HepG2 (cell line): ENCODE measurements at regions not wholly inside any gene's neighbourhood (a gene's known extent, or its start where the extent isn't known, plus 50 kb on each side); places are given as distances from the start of the nearest gene placed in this dataset.

Experiments used
- ATAC-seq: fragments of 200-7000 bp; cut with Tn5 transposase; 3 replicates; pipeline ENCODE4 v1.9.1; 2020; ENCODE audit warnings: mild to moderate bottlenecking, moderate library complexity
- BruUV-seq: library from RNA; stranded (reverse); fragments of 400-500 nt; replicated peaks from 2 replicates; lab custom pipeline; 2021; lab: Mats Ljungman, UMichigan
- CTCF ChIA-PET: fragments of 300-600 bp; formaldehyde crosslinking; extraction: SDS; loops from one replicate; lab custom pipeline; 2021; ENCODE audit warnings: low total read pairs, inconsistent platforms, low intra/inter-chr PET ratio; lab: Yijun Ruan, JAX
- POLR2A ChIA-PET: fragments of 350-600 bp; sonication (Branson Sonifier 250); formaldehyde crosslinking; loops from one replicate; lab custom pipeline; 2020; ENCODE audit warnings: antibody characterized with exemption, inconsistent platforms; lab: Yijun Ruan, JAX
- DNase-seq: peaks from one replicate; pipeline ENCODE4 v3.0.0-alpha.2; 2015; ENCODE audit warnings: low spot score
- FAIRE-seq: peaks from 3 replicates; lab custom pipeline; 2011; peaks lifted over from hg19 to GRCh38; lab: Jason Lieb, UNC
- H2AFZ ChIP-seq: one replicate; pipeline ENCODE4 v1.6.1; 2011; ENCODE audit warnings: low read length, inconsistent platforms
- H3K27ac ChIP-seq: fragments of 300-600 bp; 3 replicates; pipeline ENCODE4 v1.8.0; 2011; ENCODE audit warnings: mixed run types, mild to moderate bottlenecking, mixed read lengths, low read length, inconsistent platforms; ENCODE audit not compliant: insufficient read depth; ENCODE audit errors: extremely low read length
- H3K27me3 ChIP-seq, 2 experiments: fragments of 200-600 bp in 1 of 2; 2 replicates in 1 of 2; 3 replicates in 1 of 2; pipeline versions ENCODE4 v1.6.0 to v1.8.0; 2011; ENCODE audit warnings: low read length in 2 of 2, mild to moderate bottlenecking in 2 of 2, moderate library complexity in 2 of 2, inconsistent platforms in 1 of 2; ENCODE audit not compliant: insufficient read depth in 2 of 2, control insufficient read depth in 1 of 2
- H3K36me3 ChIP-seq, 2 experiments: fragments of 200-600 bp in 1 of 2; replicated peaks in 1 of 2; 2 replicates in 1 of 2; 3 replicates in 1 of 2; pipeline versions ENCODE4 v1.5.1 to v1.8.0; 2011; ENCODE audit warnings: low read length in 2 of 2, inconsistent platforms in 1 of 2; ENCODE audit not compliant: insufficient read depth in 2 of 2, control insufficient read depth in 1 of 2
- H3K4me1 ChIP-seq: 2 replicates; pipeline ENCODE4 v1.5.1; 2012; ENCODE audit warnings: low read length, inconsistent platforms; ENCODE audit not compliant: insufficient read depth
- H3K4me2 ChIP-seq: 2 replicates; pipeline ENCODE4 v1.6.0; 2011; ENCODE audit warnings: low read depth, low read length, inconsistent platforms
- H3K4me3 ChIP-seq, 3 experiments: fragments of 200-600 bp in 1 of 3; sonication (generic), shearing (Covaris generic) in 1 of 3; replicated peaks in 1 of 3; 2 replicates each; pipeline ENCODE4 v1.5.1; 2011 to 2016; ENCODE audit warnings: low read length in 3 of 3, inconsistent platforms in 2 of 3, low read depth in 2 of 3, mild to moderate bottlenecking in 2 of 3, control low read depth in 1 of 3, mixed read lengths in 1 of 3; ENCODE audit not compliant: insufficient read depth in 1 of 3
- H3K79me2 ChIP-seq: one replicate; pipeline ENCODE4 v1.6.1; 2011; ENCODE audit warnings: low read length, inconsistent platforms; ENCODE audit not compliant: insufficient read depth
- H3K9ac ChIP-seq: 2 replicates; pipeline ENCODE4 v1.6.0; 2011; ENCODE audit warnings: mild to moderate bottlenecking, low read depth, low read length, inconsistent platforms; ENCODE audit not compliant: insufficient read depth
- H3K9me3 ChIP-seq: 2 replicates; pipeline ENCODE4 v1.5.1; 2012; ENCODE audit warnings: mild to moderate bottlenecking, low read length
- H4K20me1 ChIP-seq: 2 replicates; pipeline ENCODE4 v1.6.0; 2011; ENCODE audit warnings: inconsistent platforms, mild to moderate bottlenecking, low read length, moderate library complexity; ENCODE audit not compliant: insufficient read depth
- GATA4 ChIP-seq: sonication (generic); IDR thresholded peaks from 2 replicates; pipeline ENCODE4 v1.6.1; 2016; ENCODE audit warnings: antibody characterized with exemption, low read depth, borderline replicate concordance
- KDM1A ChIP-seq: IDR thresholded peaks from 2 replicates; pipeline ENCODE4 v1.6.1; 2016; ENCODE audit warnings: missing compliant biosample characterization
- KDM5A ChIP-seq: fragments of 200-600 bp; sonication (generic); IDR thresholded peaks from 2 replicates; pipeline ENCODE4 v1.7.0; 2018; ENCODE audit warnings: antibody characterized with exemption, mild to moderate bottlenecking, low read length, borderline replicate concordance
- MAFF ChIP-seq: IDR thresholded peaks from 2 replicates; pipeline ENCODE4 v1.6.1; 2011; ENCODE audit warnings: low read depth, low read length, improper control_type of control experiment
- MAFK ChIP-seq, 2 experiments: IDR thresholded peaks in 1 of 2; conservative IDR thresholded peaks in 1 of 2; 2 replicates each; pipeline ENCODE4 v1.6.1; 2011; ENCODE audit warnings: improper control_type of control experiment in 2 of 2, low read length in 2 of 2
- NFYC ChIP-seq: IDR thresholded peaks from 2 replicates; pipeline ENCODE4 v1.6.1; 2016; ENCODE audit warnings: missing genetic modification reagents, missing compliant biosample characterization
- TARDBP ChIP-seq: sonication (generic); formaldehyde crosslinking; IDR thresholded peaks from 2 replicates; pipeline ENCODE4 v1.8.0; 2022; ENCODE audit warnings: mild to moderate bottlenecking, missing genetic modification reagents
- ZFP1 ChIP-seq: IDR thresholded peaks from 2 replicates; pipeline ENCODE4 v1.6.1; 2016
- ZNF333 ChIP-seq: sonication (generic); formaldehyde crosslinking; IDR thresholded peaks from 2 replicates; pipeline ENCODE4 v1.4.0; 2020; ENCODE audit warnings: mild to moderate bottlenecking, missing genetic modification reagents, borderline replicate concordance
- ZNF549 ChIP-seq: sonication (generic); formaldehyde crosslinking; IDR thresholded peaks from 2 replicates; pipeline ENCODE4 v1.5.0; 2020; ENCODE audit warnings: missing genetic modification reagents
- ZNF569 ChIP-seq: sonication (generic); formaldehyde crosslinking; IDR thresholded peaks from 2 replicates; pipeline ENCODE4 v1.5.0; 2020; ENCODE audit warnings: mild to moderate bottlenecking, missing genetic modification reagents, moderate library complexity, borderline replicate concordance
- WGBS: methylation state at CpG from one replicate; pipeline ENCODE4 v1.1.6; 2017; ENCODE audit warnings: low lambda C conversion rate; 5-methylcytosine and 5-hydroxymethylcytosine counted together
- in situ Hi-C: cut with HindIII; loops from 2 replicates; pipeline ENCODE4 v1.10.0; 2017; ENCODE audit warnings: low pct_unique_long_range_greater_than_20kb; ENCODE audit not compliant: extremely low pct_ligation_motif_present
- intact Hi-C: fragments of 100-400 bp; cut with micrococcal nuclease; formaldehyde crosslinking; loops from one replicate; pipeline ENCODE4 v1.10.0; 2022; ENCODE audit not compliant: unreplicated experiment

DNA sequence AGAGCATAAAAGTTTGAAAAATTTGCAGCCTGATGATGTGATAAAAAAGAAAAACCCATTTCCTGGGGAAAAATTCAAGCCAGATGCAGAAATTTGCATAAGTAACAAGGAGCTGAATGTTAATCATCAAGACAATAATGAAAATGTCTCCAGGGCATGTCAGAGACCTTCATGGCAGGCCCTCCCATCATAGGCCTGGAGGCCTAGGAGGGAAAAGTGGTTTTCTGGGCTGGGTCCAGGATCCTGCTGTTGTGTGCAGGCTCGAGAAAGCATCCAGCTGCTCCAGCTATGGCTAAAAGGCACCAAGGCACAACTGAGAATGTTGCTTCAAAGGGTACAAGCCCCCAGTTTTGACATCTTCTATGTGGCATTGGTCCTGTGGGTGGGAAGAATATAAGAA, 1014.0 kb downstream of the SI start:
- H3K79me2 ChIP-seq = no peaks in the 10 kb centered on the region
- no TSS peak for BruUV-seq
- POLR2A ChIA-PET = no interaction called here
- H3K4me3 ChIP-seq = no peak overlapping the region
- no peaks in the 10 kb centered on the region; the same call in 1 of the 2 replicates for H3K9me3 ChIP-seq
- intact Hi-C loops = no loop called here
- no peak overlapping the region for H3K4me2 ChIP-seq
- FAIRE-seq (no peak), ATAC-seq (no peak), DNase-seq (no peak)
- H3K36me3 ChIP-seq = no peaks in the 10 kb centered on the region
- in situ Hi-C loops = no loop called here
- no peaks in the 10 kb centered on the region for H4K20me1 ChIP-seq
- no peak overlapping the region for H2AFZ ChIP-seq
- H3K27ac ChIP-seq = no peak overlapping the region
- H3K9ac ChIP-seq = no peak overlapping the region
- H3K4me1 ChIP-seq = no peaks in the 10 kb centered on the region
- WGBS = 0% methylated on average over 1 of the region's 1 CpG
- no peak for TF ChIP-seq KDM5A
- no peak for TF ChIP-seq ZNF569 (CRISPR knock-in tag)
- no peaks in the 10 kb centered on the region for H3K27me3 ChIP-seq
- CTCF ChIA-PET = no interaction called here

DNA sequence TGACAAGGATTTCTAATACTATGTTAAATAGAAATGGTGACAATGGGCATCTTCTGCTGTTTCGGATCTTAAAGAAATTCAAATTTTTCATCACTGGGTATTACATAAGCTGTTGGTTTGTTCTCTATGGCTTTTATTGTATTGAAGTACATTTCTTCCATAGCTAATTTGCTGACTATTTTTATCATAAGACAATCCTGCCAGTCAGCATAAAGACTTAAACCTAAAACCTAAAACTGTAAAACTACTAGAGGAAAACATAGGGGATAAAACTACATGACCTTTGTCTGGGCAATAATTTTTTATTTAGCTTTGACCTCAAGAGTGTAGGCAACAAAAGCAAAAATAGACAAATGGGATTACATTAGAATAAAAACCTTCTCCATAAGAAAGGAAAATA, 1017.4 kb downstream of the SI start:
- H3K9me3 ChIP-seq = no peaks in the 10 kb centered on the region; the same call in 1 of the 2 replicates
- ChIA-PET POLR2A (no interaction called here), CTCF (no interaction called here)
- no peak overlapping the region for H3K4me2 ChIP-seq
- ATAC-seq (no peak), FAIRE-seq (no peak), DNase-seq (no peak)
- no peaks in the 10 kb centered on the region for H3K4me1 ChIP-seq
- H3K36me3 ChIP-seq = no peaks in the 10 kb centered on the region
- no peak overlapping the region for H3K4me3 ChIP-seq
- H4K20me1 ChIP-seq = no peaks in the 10 kb centered on the region
- no peak overlapping the region for H3K9ac ChIP-seq
- intact Hi-C loops = no loop called here
- no peaks in the 10 kb centered on the region for H3K79me2 ChIP-seq
- no peak overlapping the region for H2AFZ ChIP-seq
- in situ Hi-C loops = no loop called here
- WGBS = 0% methylated on average over 1 of the region's 1 CpG
- BruUV-seq = no TSS peak
- no peak for TF ChIP-seq ZNF333
- no peak for TF ChIP-seq NFYC (CRISPR knock-in tag)
- TF ChIP-seq MAFK (conservative IDR thresholded peaks at IDR 0.05 in 1 of 2, IDR thresholded peaks at IDR 0.05 in 1 of 2; ENCODE audit: low read length in 2 of 2) = peak; percentile 51 to 84; a peak in 3 of 4 replicates
- no peak for TF ChIP-seq ZFP1 (CRISPR knock-in tag)
- TF ChIP-seq ZNF549 = no peak
- peak; percentile 84 for TF ChIP-seq MAFF
- TF ChIP-seq TARDBP = no peak
- TF ChIP-seq KDM1A = no peak
- TF ChIP-seq GATA4 = no peak
- no peaks in the 10 kb centered on the region for H3K27me3 ChIP-seq
- no peak overlapping the region for H3K27ac ChIP-seq
